ELR (cell line): ENCODE measurements at regions not wholly inside any gene's neighbourhood (a gene's known extent, or its start where the extent isn't known, plus 50 kb on each side); places are given as distances from the start of the nearest gene placed in this dataset.

ENCODE experiments used
- DNase-seq: peaks from one replicate; pipeline ENCODE4 v3.0.0-alpha.2; 2015; ENCODE audit warnings: low read depth

DNA sequence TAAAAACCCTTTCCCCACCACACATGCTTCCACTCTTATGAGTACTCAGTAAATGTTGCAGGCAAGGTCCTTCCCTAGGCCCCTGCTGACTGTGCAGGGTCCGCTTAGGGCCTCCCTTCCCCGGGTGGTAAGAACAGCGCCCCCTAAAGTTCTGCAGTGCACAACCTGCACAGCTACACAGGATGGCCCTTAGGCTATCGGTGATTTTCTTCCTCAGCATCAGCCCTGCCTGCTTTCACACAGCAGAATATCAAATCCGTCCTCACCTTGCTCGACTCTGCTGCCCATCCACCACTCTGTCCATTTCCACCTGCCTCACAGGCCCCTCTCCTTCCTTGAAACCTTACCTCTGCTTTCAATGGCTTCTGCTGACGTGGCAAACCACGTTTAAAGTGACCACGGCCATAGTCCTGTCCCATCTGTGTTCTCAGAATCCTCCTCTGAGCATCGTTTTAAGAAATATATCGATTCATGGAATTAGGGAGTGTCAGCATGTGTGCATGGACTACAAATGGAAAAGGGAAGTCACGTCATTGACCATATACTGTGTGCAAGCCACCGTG lies 51.4 kb upstream of the TMEM132E start:
- DNase-seq, result peak; percentile 8

DNA sequence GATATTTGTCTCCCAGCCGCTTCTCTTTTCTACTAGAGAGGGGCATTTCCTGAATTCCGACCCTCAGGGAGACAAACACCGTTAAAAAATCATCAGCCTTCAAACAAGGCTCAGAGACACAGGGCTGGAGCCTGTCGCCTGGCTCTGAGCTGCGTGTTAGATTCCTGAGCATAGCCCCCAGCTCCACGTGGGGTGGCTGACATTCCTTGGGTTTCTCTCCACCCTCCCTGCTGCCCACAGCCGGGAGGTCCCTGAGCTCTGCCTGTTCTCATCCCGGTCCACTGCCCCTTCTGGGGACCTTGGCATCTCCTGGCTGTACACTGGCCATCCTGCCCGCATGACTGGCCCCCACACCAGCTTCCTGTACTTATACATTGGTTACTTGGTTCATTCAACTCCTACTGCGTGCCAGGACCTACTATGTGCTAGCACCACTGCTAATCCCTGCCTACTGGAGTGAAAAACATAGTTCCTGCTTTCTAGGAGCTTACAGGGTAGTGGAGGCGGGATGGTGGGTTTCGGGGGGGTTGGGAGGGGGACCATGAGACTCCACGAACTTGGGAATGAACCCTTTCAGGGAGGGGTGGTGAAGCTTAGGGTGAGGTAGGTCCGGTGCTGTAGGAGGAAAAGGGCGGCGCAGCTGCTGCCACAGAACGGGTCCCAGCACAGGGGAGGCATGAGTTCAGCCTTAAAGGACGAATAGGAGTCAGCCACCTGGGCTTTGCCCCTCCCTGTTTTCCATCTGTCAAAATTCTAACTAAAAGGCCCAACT lies 52.1 kb upstream of the TMEM132E start:
- no peak for DNase-seq

DNA sequence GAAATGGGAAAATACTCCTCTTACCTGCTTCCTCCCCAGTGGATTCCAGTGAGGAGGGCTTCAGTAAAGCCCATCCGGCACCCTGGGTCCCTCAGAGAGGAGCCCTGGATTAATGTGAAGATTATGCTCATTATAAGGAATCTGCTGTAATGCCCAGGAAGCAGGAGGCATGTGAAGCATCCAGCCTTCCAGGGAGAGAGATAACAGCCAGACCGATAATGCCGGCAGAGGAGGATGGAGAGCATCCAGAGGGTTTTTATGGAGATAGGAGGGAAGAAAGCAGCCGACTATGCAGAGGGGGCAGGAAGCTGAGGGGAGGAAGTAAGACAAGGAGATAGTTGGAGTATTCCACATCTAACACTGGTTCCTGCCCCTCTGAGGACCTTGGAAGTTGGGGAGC lies 53.7 kb upstream of the TMEM132E start:
- no peak for DNase-seq

DNA sequence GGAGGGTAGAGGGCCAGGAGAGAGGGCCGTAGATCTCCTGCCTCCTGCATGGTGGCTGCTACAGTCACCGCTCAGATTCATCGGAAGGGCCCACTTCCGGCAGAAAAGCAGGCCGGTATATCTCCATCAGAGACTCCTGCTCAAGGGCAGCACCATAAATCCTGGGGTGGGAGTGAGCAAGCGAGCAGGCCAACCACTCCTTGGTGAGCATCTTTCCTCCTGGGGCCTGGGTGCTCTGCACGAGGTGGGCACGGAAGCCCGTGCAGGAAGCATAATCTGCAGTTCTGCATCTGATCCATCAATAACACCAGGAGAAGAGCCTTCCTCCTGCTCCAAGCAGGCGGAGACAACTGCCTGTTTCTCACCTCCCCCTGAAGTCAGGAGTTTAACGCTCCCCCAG lies 57.4 kb upstream of the TMEM132E start:
- DNase-seq, result no peak

DNA sequence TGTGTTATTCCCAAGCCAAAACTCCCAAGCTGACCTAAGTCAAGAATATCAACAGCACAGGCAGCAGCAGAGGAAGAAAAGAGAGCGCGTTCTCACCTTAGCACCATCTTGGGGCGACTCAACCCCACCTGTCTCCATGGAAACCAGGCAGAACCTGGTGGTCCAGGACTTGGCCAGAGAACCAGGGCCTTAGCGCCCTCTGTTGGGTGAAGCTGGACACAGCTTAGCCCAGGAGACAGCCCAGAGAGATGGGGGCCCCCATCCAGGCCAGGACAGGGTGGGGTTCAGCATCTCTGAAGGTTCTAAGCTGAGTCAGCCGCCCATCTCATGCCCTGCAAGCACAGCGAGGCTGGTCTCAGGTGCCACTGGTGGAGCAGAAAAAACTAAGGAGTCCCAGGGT lies 60.1 kb upstream of the TMEM132E start:
- DNase-seq, result peak; percentile 20

DNA sequence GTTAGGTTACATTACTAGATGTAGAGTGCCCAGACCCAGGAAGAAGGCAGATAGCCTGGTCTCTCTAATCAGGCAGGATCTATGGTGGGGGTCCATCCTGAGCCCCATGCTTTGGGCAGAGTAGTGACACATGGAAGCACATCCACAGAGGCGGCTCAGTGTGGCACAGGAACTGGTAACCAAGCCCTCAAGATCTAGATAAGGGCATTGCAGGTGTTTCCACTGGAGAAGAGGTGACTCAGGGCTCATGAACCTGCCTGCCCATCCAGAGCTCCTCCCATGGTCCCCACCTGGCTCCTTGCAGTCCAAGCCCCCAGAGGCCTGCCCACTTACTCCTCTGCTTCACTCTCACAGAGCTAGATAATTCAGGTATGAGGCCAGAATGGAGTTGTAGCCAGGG lies 62.0 kb upstream of the TMEM132E start:
- no peak for DNase-seq

DNA sequence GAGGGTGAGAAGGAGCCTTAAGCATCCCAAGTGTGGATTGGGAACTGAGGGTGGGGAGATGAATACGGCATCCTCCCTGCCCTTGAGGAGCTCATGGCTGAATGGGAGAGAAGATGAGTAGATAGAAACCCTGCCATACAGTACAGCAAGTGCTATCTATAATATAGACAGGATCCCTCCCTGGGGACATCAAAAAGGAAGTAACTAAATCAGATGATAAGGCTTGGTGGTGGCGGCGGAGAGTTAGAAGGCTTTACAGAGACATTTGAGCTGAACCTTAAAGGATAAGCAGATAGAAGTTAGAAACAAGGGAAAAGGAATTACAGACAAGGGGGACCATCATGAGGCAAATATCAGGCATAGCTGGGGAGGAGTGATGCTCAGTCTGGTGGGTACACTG lies 67.5 kb upstream of the TMEM132E start:
- no peak for DNase-seq

DNA sequence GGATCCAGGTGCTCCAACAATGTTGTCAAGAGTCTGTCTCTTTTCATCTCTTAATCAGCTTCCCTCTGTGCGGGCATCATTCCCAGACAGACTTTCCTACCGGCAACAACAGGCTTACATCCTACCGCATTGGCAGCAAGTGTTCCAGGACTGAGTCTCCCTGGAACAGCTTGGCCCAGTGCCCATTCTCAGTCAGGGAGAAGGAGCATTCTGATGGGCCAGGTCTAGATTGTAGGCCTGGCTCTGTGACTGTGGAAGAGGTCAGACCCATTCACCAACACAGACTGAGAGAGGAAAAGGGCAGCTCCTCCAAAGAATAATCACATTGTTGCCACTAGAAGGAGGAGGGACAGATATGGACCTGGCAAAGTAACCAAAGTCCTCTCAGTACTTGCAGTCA lies 68.1 kb upstream of the TMEM132E start:
- no peak for DNase-seq

DNA sequence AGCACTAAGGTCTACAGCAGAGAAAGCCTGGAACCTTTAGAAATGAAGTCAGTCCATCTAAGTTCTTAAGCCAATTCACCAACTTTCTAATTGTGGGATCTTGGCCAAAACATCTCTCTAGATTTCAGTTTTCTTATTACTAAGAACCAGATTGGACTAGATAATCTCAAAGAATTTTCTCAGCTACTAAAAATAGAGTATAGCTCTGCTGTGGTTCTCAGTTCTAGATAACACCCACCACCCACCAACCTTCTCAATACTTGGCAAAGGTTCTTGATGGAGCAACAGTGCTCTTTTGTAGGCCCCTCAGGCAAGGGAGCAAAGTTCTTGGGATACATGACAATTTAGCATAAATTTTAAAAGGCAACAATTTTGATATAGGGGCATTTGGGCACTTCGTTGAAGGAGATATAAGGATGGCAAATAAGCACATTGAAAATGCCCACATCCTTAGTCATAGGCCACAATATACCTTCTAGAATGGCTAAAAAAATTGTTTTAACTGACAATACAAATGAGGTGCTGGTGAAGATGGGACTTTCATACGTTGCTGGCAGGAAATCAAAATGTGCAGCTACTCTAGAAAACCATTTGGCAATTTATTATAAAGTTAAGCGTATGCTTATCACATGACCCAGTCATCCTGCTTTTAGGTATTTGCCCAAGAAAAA lies 74.4 kb upstream of the TMEM132E start:
- DNase-seq, result no peak

DNA sequence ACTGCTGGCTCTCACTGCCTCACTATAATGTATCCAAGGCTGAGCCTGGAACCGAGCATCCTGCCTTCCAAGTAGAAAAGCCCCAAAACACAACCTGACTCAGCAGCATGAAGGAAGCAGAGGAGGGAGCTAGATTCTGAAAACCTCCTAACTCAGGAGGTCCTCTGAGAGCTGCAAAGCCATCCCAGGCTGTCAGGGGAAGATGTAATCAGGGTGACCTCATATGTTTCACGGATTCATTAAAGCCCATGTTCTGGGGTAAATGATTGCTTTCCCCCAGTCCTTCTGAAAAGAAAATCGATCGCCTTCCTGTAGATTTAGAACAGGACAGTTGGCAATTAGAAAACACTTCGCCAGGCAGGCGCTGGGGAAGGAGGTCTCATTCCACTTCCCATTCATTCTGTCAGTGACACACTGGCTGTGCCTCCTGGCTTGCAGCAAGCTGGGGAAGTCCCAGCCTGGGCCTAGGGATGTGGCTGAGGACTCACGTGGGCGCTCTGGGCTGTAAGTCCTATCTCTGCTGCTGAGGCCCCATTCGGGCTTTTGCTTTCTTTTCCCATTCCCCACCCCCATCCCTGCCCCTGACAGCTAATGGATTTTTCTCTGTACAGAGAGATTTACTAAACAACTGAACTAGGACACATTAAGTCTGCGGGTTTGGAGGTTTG lies 75.7 kb upstream of the TMEM132E start:
- no peak for DNase-seq

DNA sequence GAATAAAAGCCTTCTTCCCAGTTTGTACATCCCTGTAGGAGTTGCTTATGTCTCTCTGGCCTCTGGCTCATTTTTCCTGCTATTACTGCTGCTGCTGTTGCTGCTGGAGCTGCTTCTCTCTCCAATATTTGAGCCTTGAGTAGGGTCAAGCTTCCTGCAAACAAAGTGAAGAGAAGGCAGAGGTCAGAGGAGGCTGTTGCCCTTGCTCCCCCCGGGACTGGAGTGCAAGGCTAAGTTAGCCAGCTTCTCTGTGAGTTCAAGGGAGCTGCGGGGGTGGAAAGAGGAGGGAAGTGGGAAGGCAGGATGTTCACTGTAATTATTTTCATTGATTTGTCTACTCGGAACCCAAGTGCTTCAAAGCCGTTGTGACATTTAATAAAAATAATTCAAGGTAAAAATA lies 77.0 kb upstream of the TMEM132E start:
- no peak for DNase-seq

DNA sequence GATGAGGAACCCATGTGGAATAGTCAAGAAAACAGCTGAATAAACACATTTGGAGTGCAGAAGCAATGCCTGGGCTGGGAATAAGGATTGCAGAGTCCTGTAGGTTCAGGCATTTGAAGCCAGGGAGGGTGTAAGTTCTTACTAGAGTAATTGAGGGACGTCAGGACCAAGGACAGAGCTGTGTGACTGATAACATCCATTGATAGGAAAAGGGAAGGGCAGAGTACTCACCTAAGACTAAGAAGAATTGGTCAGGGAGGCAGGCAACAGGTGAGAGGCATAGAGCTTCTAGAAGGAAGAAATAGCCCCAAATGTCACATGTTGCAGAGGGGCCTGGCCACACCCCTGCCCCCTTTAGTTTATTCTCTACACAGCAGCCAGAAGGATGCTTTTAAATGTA lies 79.8 kb upstream of the TMEM132E start:
- peak; percentile 21 for DNase-seq

DNA sequence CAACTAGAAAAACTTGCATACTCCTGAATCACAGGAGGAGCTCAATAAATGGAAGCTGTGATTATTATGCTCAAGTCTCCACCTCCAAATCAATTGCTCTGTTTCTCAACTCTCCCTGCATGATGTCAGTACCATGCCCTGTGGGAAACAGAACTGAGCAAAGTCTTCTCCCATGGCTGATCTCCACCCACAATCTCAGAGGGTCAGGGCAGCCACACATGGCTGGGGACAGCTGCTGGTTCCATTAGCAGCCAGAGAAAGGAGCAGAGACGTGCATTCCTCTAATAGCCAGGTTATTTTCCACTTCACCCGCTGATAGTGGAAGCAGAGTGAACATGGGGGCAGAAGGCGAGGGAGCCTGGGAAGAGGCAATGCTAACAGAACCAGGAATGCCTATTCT lies 85.5 kb upstream of the TMEM132E start:
- DNase-seq, result no peak

DNA sequence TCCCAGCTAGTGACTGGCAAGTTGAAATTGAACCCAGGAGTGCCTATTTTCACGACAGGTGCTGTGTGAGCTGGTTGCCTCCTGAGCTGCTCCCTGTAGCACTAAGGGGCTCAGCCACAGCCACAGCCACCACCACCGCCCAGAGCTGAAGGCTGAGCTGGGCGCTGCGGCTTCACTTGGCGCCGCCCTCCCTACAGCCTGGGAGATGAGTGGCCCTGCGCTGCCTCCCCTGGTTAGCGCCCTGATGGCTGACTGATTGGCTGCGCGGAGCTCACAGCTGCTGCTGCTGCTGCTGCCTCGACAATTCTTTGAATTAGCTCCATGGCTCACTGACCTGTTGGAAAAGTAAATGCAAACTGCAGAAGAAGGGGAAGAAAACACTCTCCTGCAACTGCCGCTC lies 91.8 kb upstream of the TMEM132E start:
- no peak for DNase-seq

DNA sequence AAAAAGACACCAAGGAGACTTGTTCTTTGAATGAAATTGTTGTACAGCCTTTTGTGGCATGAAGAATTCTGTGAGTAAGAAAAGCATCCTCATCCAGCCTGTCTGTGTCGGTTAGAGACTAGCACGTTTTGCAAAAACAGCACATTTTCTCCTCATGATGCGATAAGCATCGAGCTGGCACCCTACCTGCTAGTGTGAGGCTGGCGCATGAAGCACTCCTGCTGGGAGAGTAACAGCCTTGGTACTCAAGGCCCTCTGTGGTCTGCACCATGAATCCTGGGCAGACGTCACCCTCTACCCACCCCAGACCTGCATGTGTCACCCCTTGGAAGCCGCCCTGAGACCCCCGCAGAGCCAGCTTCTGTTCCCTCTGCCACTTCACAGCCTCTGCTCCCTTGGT lies 92.6 kb upstream of the TMEM132E start:
- no peak for DNase-seq

DNA sequence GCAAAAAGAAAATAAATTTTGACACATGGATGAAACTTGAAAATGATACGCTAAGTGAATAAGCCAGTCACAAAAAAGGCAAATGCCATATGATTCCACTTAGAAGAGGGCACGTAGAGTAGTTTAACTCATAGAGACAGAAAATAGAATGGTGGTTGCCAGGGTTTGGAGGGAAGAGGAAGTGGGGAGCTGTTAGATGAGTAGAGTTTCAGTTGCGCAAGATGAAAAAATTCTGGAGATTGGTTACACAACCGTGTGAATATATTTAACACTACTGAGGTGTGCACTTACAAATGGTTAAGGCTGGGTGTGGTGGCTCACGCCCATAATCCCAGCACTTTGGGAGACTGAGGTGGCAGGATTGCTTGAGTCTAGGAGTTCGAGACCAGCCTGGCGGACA lies 93.4 kb upstream of the TMEM132E start:
- no peak for DNase-seq

DNA sequence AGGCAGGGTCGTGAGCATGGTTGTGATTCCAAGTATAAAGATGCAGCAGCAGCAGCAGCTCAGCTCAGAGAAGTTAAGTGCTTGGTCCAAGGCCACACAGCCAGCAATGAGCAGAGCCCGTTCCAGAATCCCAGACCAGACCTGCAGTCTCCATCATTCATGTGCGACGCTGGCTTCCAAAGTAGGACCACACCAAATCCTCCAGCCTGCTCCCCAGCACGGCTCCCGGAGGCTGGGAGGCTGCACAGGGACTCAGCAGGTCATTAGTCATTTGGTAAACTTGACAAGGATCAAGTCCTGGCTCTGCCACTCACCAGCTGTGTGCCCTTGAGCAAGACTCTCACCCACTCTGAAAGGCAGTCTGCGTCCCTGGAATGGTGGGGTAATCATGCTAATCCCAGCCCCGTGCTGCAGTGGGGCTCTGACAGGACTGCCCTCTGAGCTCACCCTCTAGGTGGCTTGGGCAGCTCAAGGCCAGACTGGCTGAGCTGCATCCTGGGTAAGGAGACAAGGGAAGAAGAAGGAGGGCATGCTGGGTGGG lies 95.1 kb upstream of the TMEM132E start:
- no peak for DNase-seq

DNA sequence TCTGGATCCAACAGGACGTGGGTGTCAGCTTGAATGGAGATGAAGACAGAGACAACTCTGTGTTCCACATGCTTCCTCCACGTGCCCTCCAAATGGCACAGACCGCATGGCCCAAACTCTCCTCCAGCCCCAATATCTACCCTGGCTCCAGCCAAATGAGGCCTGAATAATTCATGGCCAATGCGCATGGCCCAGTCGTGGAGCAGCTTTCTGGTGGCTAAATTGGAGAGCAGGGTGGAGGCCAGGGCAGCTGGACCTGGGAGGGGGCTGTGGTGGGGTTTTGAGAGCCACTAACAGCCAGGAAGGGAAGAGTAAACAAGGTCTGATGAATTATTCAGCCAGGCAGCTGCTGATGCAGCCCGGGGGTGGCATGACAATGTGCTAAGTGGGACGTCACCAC lies 96.7 kb upstream of the TMEM132E start:
- DNase-seq, result no peak

DNA sequence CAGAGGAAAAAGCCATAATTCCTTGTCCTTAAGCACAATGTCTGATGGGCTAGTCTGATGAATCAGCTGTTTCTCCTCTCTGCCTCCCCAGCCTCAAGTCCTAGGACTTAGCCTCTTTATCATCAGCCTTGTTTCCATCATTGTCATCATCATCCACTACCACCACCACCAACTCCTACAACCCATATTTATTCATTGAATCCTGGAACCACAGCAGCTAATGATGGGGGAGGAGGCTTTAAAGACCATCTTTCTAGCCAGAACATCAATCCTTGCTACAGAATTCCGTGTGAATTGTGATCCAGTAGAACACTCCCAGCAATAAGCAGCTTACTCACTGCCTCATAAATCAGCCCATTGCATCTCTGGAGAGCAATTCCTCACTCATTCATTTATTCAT lies 97.6 kb upstream of the TMEM132E start:
- no peak for DNase-seq

DNA sequence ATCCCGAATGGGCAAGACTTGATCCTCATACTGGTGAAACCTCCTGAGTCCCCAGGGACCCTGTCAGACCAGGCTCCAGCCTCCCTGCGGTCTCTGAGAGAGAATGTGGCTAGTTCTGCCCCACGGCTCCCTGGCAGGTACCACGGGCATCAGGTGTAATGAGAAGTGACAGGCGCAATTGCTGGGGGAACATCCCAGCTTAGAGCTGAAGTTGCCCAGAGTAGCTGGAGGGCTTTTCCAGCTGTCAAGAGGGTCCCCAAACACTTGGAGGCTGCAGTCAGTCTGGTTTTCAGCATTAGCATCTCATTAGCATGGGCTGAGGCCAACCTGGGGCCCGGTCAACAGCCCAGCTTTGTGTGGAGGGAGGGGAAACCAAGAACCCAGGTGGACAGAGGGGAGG lies 100.0 kb upstream of the TMEM132E start:
- DNase-seq, result no peak

DNA sequence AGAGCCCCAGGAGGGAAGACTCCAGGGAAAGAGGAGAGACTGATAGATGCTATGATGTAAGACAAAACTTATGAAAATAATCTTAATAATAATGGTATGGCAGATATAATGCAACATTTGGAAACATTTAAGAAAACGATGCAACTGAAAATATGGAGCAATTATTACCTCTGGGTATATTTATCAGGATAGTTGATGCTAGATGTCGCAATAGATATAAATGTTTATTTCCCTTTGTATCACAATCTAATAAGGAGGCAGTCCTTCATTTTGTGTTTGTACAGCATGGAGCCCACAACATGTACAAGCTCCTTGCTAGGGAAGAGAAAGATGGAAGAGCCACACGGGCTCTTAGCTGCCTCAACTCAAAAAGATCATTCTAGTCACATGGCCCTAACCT lies 101.1 kb upstream of the TMEM132E start:
- DNase-seq, result no peak

DNA sequence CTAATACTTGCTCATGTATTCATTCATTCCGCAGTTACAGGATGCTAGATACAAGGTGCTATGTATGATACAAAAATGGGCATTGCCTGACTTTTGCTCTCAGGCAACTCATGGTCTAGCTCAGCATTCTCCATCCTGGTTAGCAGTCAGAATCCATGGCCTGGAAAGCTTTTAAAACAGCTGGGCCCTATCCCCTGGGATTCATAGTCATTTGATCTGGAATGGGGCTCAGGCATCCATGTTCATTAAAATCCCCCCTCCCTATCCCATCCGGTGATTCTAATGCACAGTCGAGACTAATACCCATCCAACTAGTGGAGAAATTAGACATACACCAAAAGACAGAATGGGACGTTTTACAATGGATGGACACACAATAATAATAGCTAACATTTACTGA lies 104.1 kb upstream of the TMEM132E start:
- no peak for DNase-seq

DNA sequence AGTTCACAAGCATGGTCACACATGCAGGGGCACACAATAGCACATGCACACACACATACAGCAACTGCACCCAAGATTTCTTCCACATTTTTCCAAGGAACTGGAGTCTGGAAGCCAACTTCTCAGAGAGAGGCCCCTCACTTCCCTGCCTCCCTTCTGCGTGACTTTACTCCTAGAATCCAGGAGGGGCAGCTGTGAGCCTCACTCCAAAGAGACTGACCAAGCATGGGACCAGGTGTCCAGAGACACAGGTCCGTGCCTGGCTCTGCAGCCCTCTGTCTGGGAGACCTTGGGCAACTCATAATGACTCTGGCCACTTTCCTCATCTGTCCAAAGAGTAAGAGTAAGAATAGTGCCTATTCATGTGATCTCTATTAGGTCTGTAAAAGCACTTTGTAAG lies 104.7 kb upstream of the TMEM132E start:
- no peak for DNase-seq
